ENCODE measurements at regions not wholly inside any gene's neighbourhood (a gene's known extent, or its start where the extent isn't known, plus 50 kb on each side); places are given as distances from the start of the nearest gene placed in this dataset.

- Histone ChIP-seq H3K36me3 (ENCODE audit: control insufficient read depth in 2 of 2, insufficient read depth in 2 of 2, low read length in 1 of 2) (no peaks in the 10 kb centered on the region), H3K4me1 (ENCODE audit: control insufficient read depth in 2 of 2, insufficient read depth in 2 of 2, low read length in 1 of 2) (no peaks in the 10 kb centered on the region), H3K27ac (ENCODE audit: low read depth in 2 of 2, low read length in 1 of 2) (no peak overlapping the region), H3K4me3 (ENCODE audit: low read depth in 1 of 2, low read length in 2 of 2) (no peak overlapping the region), H3K27me3 (ENCODE audit: control insufficient read depth in 1 of 2, insufficient read depth in 2 of 2, low read length in 2 of 2) (no peaks in the 10 kb centered on the region), H3K9me3 (ENCODE audit: control insufficient read depth in 2 of 2, insufficient read depth in 1 of 2, low read depth in 1 of 2, low read length in 1 of 2) (no peaks in the 10 kb centered on the region)
- WGBS, 2 donors: 59 to 60% methylated on average over 1 of the region's 1 CpG
Observed at GRCh38 chr5:67652201-67652600, 455.6 kb upstream of the CD180 start.

GRCh38 chr5:67651180-67651579 lies 454.6 kb upstream of the CD180 start:
- WGBS, 2 donors: 75% methylated on average over 1 of the region's 1 CpG

GRCh38 chr5:67648201-67648671 lies 451.6 kb upstream of the CD180 start:
- no peak overlapping the region for H3K4me3 ChIP-seq (ENCODE audit: low read depth in 1 of 2, low read length in 2 of 2)
- WGBS, 2 donors: 35 to 51% methylated on average over 6 of the region's 6 CpGs
- H3K4me1 ChIP-seq (ENCODE audit: control insufficient read depth in 2 of 2, insufficient read depth in 2 of 2, low read length in 1 of 2): no peaks in the 10 kb centered on the region
- H3K36me3 ChIP-seq (ENCODE audit: control insufficient read depth in 2 of 2, insufficient read depth in 2 of 2, low read length in 1 of 2): no peaks in the 10 kb centered on the region
- H3K27ac ChIP-seq (ENCODE audit: low read depth in 2 of 2, low read length in 1 of 2): peak overlapping the region; percentile 16 to 70
- H3K27me3 ChIP-seq (ENCODE audit: control insufficient read depth in 1 of 2, insufficient read depth in 2 of 2, low read length in 2 of 2): no peaks in the 10 kb centered on the region
- no peaks in the 10 kb centered on the region for H3K9me3 ChIP-seq (ENCODE audit: control insufficient read depth in 2 of 2, insufficient read depth in 1 of 2, low read depth in 1 of 2, low read length in 1 of 2)

More at GRCh38 chr5:67651180-67651579, 454.6 kb upstream of the CD180 start:
- Histone ChIP-seq H3K27ac (ENCODE audit: low read depth in 2 of 2, low read length in 1 of 2) (no peak overlapping the region), H3K9me3 (ENCODE audit: control insufficient read depth in 2 of 2, insufficient read depth in 1 of 2, low read depth in 1 of 2, low read length in 1 of 2) (no peaks in the 10 kb centered on the region), H3K4me1 (ENCODE audit: control insufficient read depth in 2 of 2, insufficient read depth in 2 of 2, low read length in 1 of 2) (no peaks in the 10 kb centered on the region), H3K36me3 (ENCODE audit: control insufficient read depth in 2 of 2, insufficient read depth in 2 of 2, low read length in 1 of 2) (no peaks in the 10 kb centered on the region), H3K27me3 (ENCODE audit: control insufficient read depth in 1 of 2, insufficient read depth in 2 of 2, low read length in 2 of 2) (no peaks in the 10 kb centered on the region), H3K4me3 (ENCODE audit: low read depth in 1 of 2, low read length in 2 of 2) (no peak overlapping the region)

- WGBS, 2 donors: 58 to 74% methylated on average over 2 of the region's 2 CpGs
- Histone ChIP-seq H3K4me1 (ENCODE audit: control insufficient read depth in 2 of 2, insufficient read depth in 2 of 2, low read length in 1 of 2) (no peaks in the 10 kb centered on the region), H3K27ac (ENCODE audit: low read depth in 2 of 2, low read length in 1 of 2) (no peak overlapping the region), H3K36me3 (ENCODE audit: control insufficient read depth in 2 of 2, insufficient read depth in 2 of 2, low read length in 1 of 2) (no peaks in the 10 kb centered on the region), H3K9me3 (ENCODE audit: control insufficient read depth in 2 of 2, insufficient read depth in 1 of 2, low read depth in 1 of 2, low read length in 1 of 2) (no peaks in the 10 kb centered on the region), H3K4me3 (ENCODE audit: low read depth in 1 of 2, low read length in 2 of 2) (no peak overlapping the region), H3K27me3 (ENCODE audit: control insufficient read depth in 1 of 2, insufficient read depth in 2 of 2, low read length in 2 of 2) (no peaks in the 10 kb centered on the region)
Observed at GRCh38 chr5:67647772-67648171, 451.2 kb upstream of the CD180 start.

GRCh38 chr5:67644221-67644920 lies 447.8 kb upstream of the CD180 start:
- Histone ChIP-seq H3K36me3 (ENCODE audit: control insufficient read depth in 2 of 2, insufficient read depth in 2 of 2, low read length in 1 of 2) (no peaks in the 10 kb centered on the region), H3K27ac (ENCODE audit: low read depth in 2 of 2, low read length in 1 of 2) (no peak overlapping the region)

GRCh38 chr5:67643536-67643935 lies 446.9 kb upstream of the CD180 start:
- Histone ChIP-seq H3K27me3 (ENCODE audit: control insufficient read depth in 1 of 2, insufficient read depth in 2 of 2, low read length in 2 of 2) (no peaks in the 10 kb centered on the region), H3K27ac (ENCODE audit: low read depth in 2 of 2, low read length in 1 of 2) (no peak overlapping the region), H3K4me3 (ENCODE audit: low read depth in 1 of 2, low read length in 2 of 2) (no peak overlapping the region), H3K36me3 (ENCODE audit: control insufficient read depth in 2 of 2, insufficient read depth in 2 of 2, low read length in 1 of 2) (no peaks in the 10 kb centered on the region), H3K9me3 (ENCODE audit: control insufficient read depth in 2 of 2, insufficient read depth in 1 of 2, low read depth in 1 of 2, low read length in 1 of 2) (no peaks in the 10 kb centered on the region), H3K4me1 (ENCODE audit: control insufficient read depth in 2 of 2, insufficient read depth in 2 of 2, low read length in 1 of 2) (no peaks in the 10 kb centered on the region)
- 39 to 44% methylated on average over 2 of the region's 2 CpGs for WGBS, 2 donors

More at GRCh38 chr5:67644221-67644920, 447.8 kb upstream of the CD180 start:
- Histone ChIP-seq H3K4me1 (ENCODE audit: control insufficient read depth in 2 of 2, insufficient read depth in 2 of 2, low read length in 1 of 2) (no peaks in the 10 kb centered on the region), H3K4me3 (ENCODE audit: low read depth in 1 of 2, low read length in 2 of 2) (no peak overlapping the region), H3K9me3 (ENCODE audit: control insufficient read depth in 2 of 2, insufficient read depth in 1 of 2, low read depth in 1 of 2, low read length in 1 of 2) (no peaks in the 10 kb centered on the region), H3K27me3 (ENCODE audit: control insufficient read depth in 1 of 2, insufficient read depth in 2 of 2, low read length in 2 of 2) (no peaks in the 10 kb centered on the region)
- 84 to 89% methylated on average over 3 of the region's 3 CpGs for WGBS, 2 donors

- WGBS, 2 donors: 44 to 59% methylated on average over 2 of the region's 2 CpGs
- Histone ChIP-seq H3K4me1 (ENCODE audit: control insufficient read depth in 2 of 2, insufficient read depth in 2 of 2, low read length in 1 of 2) (no peaks in the 10 kb centered on the region), H3K27ac (ENCODE audit: low read depth in 2 of 2, low read length in 1 of 2) (no peak overlapping the region), H3K36me3 (ENCODE audit: control insufficient read depth in 2 of 2, insufficient read depth in 2 of 2, low read length in 1 of 2) (no peaks in the 10 kb centered on the region), H3K9me3 (ENCODE audit: control insufficient read depth in 2 of 2, insufficient read depth in 1 of 2, low read depth in 1 of 2, low read length in 1 of 2) (no peaks in the 10 kb centered on the region), H3K4me3 (ENCODE audit: low read depth in 1 of 2, low read length in 2 of 2) (no peak overlapping the region), H3K27me3 (ENCODE audit: control insufficient read depth in 1 of 2, insufficient read depth in 2 of 2, low read length in 2 of 2) (no peaks in the 10 kb centered on the region)
Observed at GRCh38 chr5:67639976-67640375, 443.4 kb upstream of the CD180 start.

- 61 to 64% methylated on average over 3 of the region's 3 CpGs for WGBS, 2 donors
- H3K9me3 ChIP-seq (ENCODE audit: control insufficient read depth in 2 of 2, insufficient read depth in 1 of 2, low read depth in 1 of 2, low read length in 1 of 2): no peaks in the 10 kb centered on the region
- no peak overlapping the region for H3K27ac ChIP-seq (ENCODE audit: low read depth in 2 of 2, low read length in 1 of 2)
- no peaks in the 10 kb centered on the region for H3K36me3 ChIP-seq (ENCODE audit: control insufficient read depth in 2 of 2, insufficient read depth in 2 of 2, low read length in 1 of 2)
- no peak overlapping the region for H3K4me3 ChIP-seq (ENCODE audit: low read depth in 1 of 2, low read length in 2 of 2)
- no peaks in the 10 kb centered on the region for H3K4me1 ChIP-seq (ENCODE audit: control insufficient read depth in 2 of 2, insufficient read depth in 2 of 2, low read length in 1 of 2)
- H3K27me3 ChIP-seq (ENCODE audit: control insufficient read depth in 1 of 2, insufficient read depth in 2 of 2, low read length in 2 of 2): no peaks in the 10 kb centered on the region
Observed at GRCh38 chr5:67639313-67639712, 442.7 kb upstream of the CD180 start.

- no peaks in the 10 kb centered on the region for H3K36me3 ChIP-seq (ENCODE audit: control insufficient read depth in 2 of 2, insufficient read depth in 2 of 2, low read length in 1 of 2)
- H3K27me3 ChIP-seq (ENCODE audit: control insufficient read depth in 1 of 2, insufficient read depth in 2 of 2, low read length in 2 of 2): no peaks in the 10 kb centered on the region
- no peak overlapping the region for H3K4me3 ChIP-seq (ENCODE audit: low read depth in 1 of 2, low read length in 2 of 2)
- 84 to 88% methylated on average over 3 of the region's 3 CpGs for WGBS, 2 donors
- no peaks in the 10 kb centered on the region for H3K4me1 ChIP-seq (ENCODE audit: control insufficient read depth in 2 of 2, insufficient read depth in 2 of 2, low read length in 1 of 2)
- H3K27ac ChIP-seq (ENCODE audit: low read depth in 2 of 2, low read length in 1 of 2): no peak overlapping the region
- no peaks in the 10 kb centered on the region for H3K9me3 ChIP-seq (ENCODE audit: control insufficient read depth in 2 of 2, insufficient read depth in 1 of 2, low read depth in 1 of 2, low read length in 1 of 2)
Observed at GRCh38 chr5:67636850-67637524, 440.4 kb upstream of the CD180 start.

- H3K27ac ChIP-seq (ENCODE audit: low read depth in 2 of 2, low read length in 1 of 2): no peak overlapping the region
- H3K27me3 ChIP-seq (ENCODE audit: control insufficient read depth in 1 of 2, insufficient read depth in 2 of 2, low read length in 2 of 2): no peaks in the 10 kb centered on the region
- no peaks in the 10 kb centered on the region for H3K9me3 ChIP-seq (ENCODE audit: control insufficient read depth in 2 of 2, insufficient read depth in 1 of 2, low read depth in 1 of 2, low read length in 1 of 2)
- H3K36me3 ChIP-seq (ENCODE audit: control insufficient read depth in 2 of 2, insufficient read depth in 2 of 2, low read length in 1 of 2): no peaks in the 10 kb centered on the region
- 69 to 70% methylated on average over 1 of the region's 1 CpG for WGBS, 2 donors
- no peaks in the 10 kb centered on the region for H3K4me1 ChIP-seq (ENCODE audit: control insufficient read depth in 2 of 2, insufficient read depth in 2 of 2, low read length in 1 of 2)
- no peak overlapping the region for H3K4me3 ChIP-seq (ENCODE audit: low read depth in 1 of 2, low read length in 2 of 2)
Observed at GRCh38 chr5:67636091-67636490, 439.5 kb upstream of the CD180 start.
